ENCODE measurements at regions not wholly inside any gene's neighbourhood (a gene's known extent, or its start where the extent isn't known, plus 50 kb on each side); places are given as distances from the start of the nearest gene placed in this dataset.

- H4K20me1 ChIP-seq (ENCODE audit: insufficient read depth, low read length): no peaks in the 10 kb centered on the region
- intact Hi-C loops (cut with micrococcal nuclease) (no loop called here), dilution Hi-C loops (cut with HindIII; ENCODE audit: low sequenced_read_pairs, unreplicated experiment) (no loop called here), in situ Hi-C loops (cut with MboI; ENCODE audit: low sequenced_read_pairs) (no loop called here)
- H3K79me1 ChIP-seq (ENCODE audit: low read depth in 1 of 2, low read length in 2 of 2): no peaks in the 10 kb centered on the region
- no peaks in the 10 kb centered on the region for H3K4me1 ChIP-seq (ENCODE audit: control insufficient read depth, insufficient read depth, low read length)
- peak overlapping the region; percentile 81 for H2AFZ ChIP-seq (replicated peaks; ENCODE audit: low read length, poor library complexity)
- H2BK5ac ChIP-seq (ENCODE audit: low read depth, low read length, poor library complexity, severe bottlenecking): no peak overlapping the region
- H3K27ac ChIP-seq (ENCODE audit: insufficient read depth, low read length): no peak overlapping the region
- DNase-seq (peak; percentile 12), ATAC-seq (ENCODE audit: low read depth) (peak; percentile 37)
- H3K18ac ChIP-seq (ENCODE audit: low read depth, low read length): no peak overlapping the region
- no peak overlapping the region for H3K23ac ChIP-seq (ENCODE audit: low read depth, low read length)
- POLR2A ChIA-PET (ENCODE audit: unreplicated experiment): no interaction called here
- H2AK9ac ChIP-seq (replicated peaks; ENCODE audit: low read depth, low read length, poor library complexity): no peak overlapping the region
- H4K5ac ChIP-seq (ENCODE audit: low read depth, low read length): no peak overlapping the region
- H3K36me3 ChIP-seq (ENCODE audit: control insufficient read depth, insufficient read depth, low read length): no peaks in the 10 kb centered on the region
- no peak overlapping the region for H4K8ac ChIP-seq (ENCODE audit: low read depth in 2 of 2, low read length in 2 of 2)
- no peak overlapping the region for H3K56ac ChIP-seq (ENCODE audit: extremely low read depth, insufficient read depth, low read length)
- H3K4me2 ChIP-seq (ENCODE audit: low read depth, low read length): no peak overlapping the region; the same call in 1 of the 2 replicates
- H3K14ac ChIP-seq (replicated peaks; ENCODE audit: low read depth, low read length): no peak overlapping the region
- CTCF ChIA-PET: no interaction called here
- H2BK120ac ChIP-seq (ENCODE audit: low read depth, low read length): no peak overlapping the region
- no peaks in the 10 kb centered on the region for H3K9me1 ChIP-seq (ENCODE audit: insufficient read depth, low read length)
- BruUV-seq (replicated peaks): no TSS peak
- no peak overlapping the region for H3K4ac ChIP-seq (ENCODE audit: low read depth, low read length)
- WGBS, 2 experiments (ENCODE audit: extremely low coverage in 2 of 2, insufficient read length in 1 of 2): 5% methylated on average over 12 of the region's 54 CpGs; no CpG with 5 or more reads in 1 of the 2 experiments
- H3K9me3 ChIP-seq (ENCODE audit: control insufficient read depth, insufficient read depth, low read length): no peaks in the 10 kb centered on the region; the same call in 1 of the 2 replicates
- H2BK15ac ChIP-seq (ENCODE audit: low read depth, low read length): no peak overlapping the region
- TF ChIP-seq CEBPB (IDR thresholded peaks at IDR 0.05; ENCODE audit: low read depth, low read length) (no peak), POLR2A (IDR thresholded peaks at IDR 0.05; ENCODE audit: low read depth, low read length) (no peak), BHLHE40 (IDR thresholded peaks at IDR 0.05; ENCODE audit: low read depth, low read length) (no peak), FOS (IDR thresholded peaks at IDR 0.05; ENCODE audit: low read depth, low read length) (no peak), RAD21 (IDR thresholded peaks at IDR 0.05; ENCODE audit: low read length) (no peak), MAZ (IDR thresholded peaks at IDR 0.05; ENCODE audit: borderline replicate concordance, low read depth, low read length) (no peak), CTCF (conservative IDR thresholded peaks at IDR 0.05; ENCODE audit: low read depth, low read length) (peak; percentile 42)
- H2AK5ac ChIP-seq (ENCODE audit: low read depth, low read length): no peak overlapping the region
- H3K27me3 ChIP-seq (ENCODE audit: control insufficient read depth, insufficient read depth, low read length): no peaks in the 10 kb centered on the region
- no peak overlapping the region for H3K4me3 ChIP-seq (ENCODE audit: insufficient read depth, low read depth, low read length)
- no peak overlapping the region for H3K9ac ChIP-seq (ENCODE audit: low read depth, low read length)
- no peak overlapping the region for H2BK20ac ChIP-seq (ENCODE audit: low read depth, low read length)
- H4K91ac ChIP-seq (ENCODE audit: insufficient read depth, low read depth, low read length): no peak overlapping the region
Observed at GRCh38 chr2:88350331-88351248, 101.9 kb downstream of the FOXI3 start.
